GM23248 (cell line): ENCODE measurements at regions not wholly inside any gene's neighbourhood (a gene's known extent, or its start where the extent isn't known, plus 50 kb on each side); places are given as distances from the start of the nearest gene placed in this dataset.

Source experiments
- DNase-seq: peaks from one replicate; pipeline ENCODE4 v3.0.0-alpha.2; 2015
- H2AFZ ChIP-seq: fragments of 200-600 bp; sonication (generic); 2 replicates; pipeline ENCODE4 v1.6.1; 2016; ENCODE audit warnings: antibody characterized with exemption
- H3F3A ChIP-seq: fragments of 200-600 bp; sonication (generic); 2 replicates; pipeline ENCODE4 v1.6.1; 2016; ENCODE audit warnings: mild to moderate bottlenecking, antibody characterized with exemption, mixed run types; ENCODE audit not compliant: insufficient read depth
- H3K27ac ChIP-seq: fragments of 200-600 bp; sonication (generic); 2 replicates; pipeline ENCODE4 v1.5.1; 2016; ENCODE audit warnings: mild to moderate bottlenecking
- H3K27me3 ChIP-seq: fragments of 200-600 bp; sonication (generic); replicated peaks from 2 replicates; pipeline ENCODE4 v1.6.1; 2016; ENCODE audit warnings: mild to moderate bottlenecking; ENCODE audit not compliant: insufficient read depth
- H3K36me3 ChIP-seq: fragments of 200-600 bp; sonication (generic); 2 replicates; pipeline ENCODE4 v1.6.1; 2016; ENCODE audit warnings: low read depth, mild to moderate bottlenecking
- H3K4me1 ChIP-seq: fragments of 200-600 bp; sonication (generic); 2 replicates; pipeline ENCODE4 v1.6.1; 2016; ENCODE audit warnings: mild to moderate bottlenecking; ENCODE audit not compliant: insufficient read depth
- H3K4me2 ChIP-seq: fragments of 200-600 bp; sonication (generic); one replicate; pipeline ENCODE4 v1.6.1; 2016; ENCODE audit warnings: mild to moderate bottlenecking; ENCODE audit not compliant: unreplicated experiment
- H3K4me3 ChIP-seq: fragments of 200-600 bp; sonication (generic); 2 replicates; pipeline ENCODE4 v1.5.1; 2016; ENCODE audit warnings: mild to moderate bottlenecking
- H3K79me2 ChIP-seq: fragments of 200-600 bp; sonication (generic); 2 replicates; pipeline ENCODE4 v1.6.1; 2016; ENCODE audit warnings: mild to moderate bottlenecking; ENCODE audit not compliant: insufficient read depth
- H3K9ac ChIP-seq: fragments of 200-600 bp; sonication (generic); 2 replicates; pipeline ENCODE4 v1.6.1; 2016; ENCODE audit warnings: mild to moderate bottlenecking
- H3K9me2 ChIP-seq: fragments of 200-600 bp; sonication (generic); 2 replicates; pipeline ENCODE4 v1.6.1; 2016; ENCODE audit warnings: mixed run types, mild to moderate bottlenecking, moderate library complexity; ENCODE audit not compliant: insufficient read depth
- H3K9me3 ChIP-seq: fragments of 200-600 bp; sonication (generic); one replicate; pipeline ENCODE4 v1.6.1; 2017; ENCODE audit warnings: low read depth
- H4K20me1 ChIP-seq: fragments of 200-600 bp; sonication (generic); 2 replicates; pipeline ENCODE4 v1.6.0; 2016; ENCODE audit not compliant: insufficient read depth
- EZH2 ChIP-seq: fragments of 200-600 bp; sonication (generic); IDR thresholded peaks from 2 replicates; pipeline ENCODE4 v1.6.1; 2018; ENCODE audit warnings: antibody characterized with exemption, mild to moderate bottlenecking; ENCODE audit not compliant: insufficient read depth, poor library complexity, severe bottlenecking
- EZH2phosphoT487 ChIP-seq: fragments of 200-600 bp; sonication (generic); IDR thresholded peaks from 2 replicates; pipeline ENCODE4 v1.6.1; 2018; ENCODE audit warnings: antibody characterized with exemption, moderate library complexity, mild to moderate bottlenecking, low read depth; ENCODE audit not compliant: insufficient read depth
- WGBS, 2 experiments: methylation state at CpG; one replicate each; pipeline ENCODE4 v1.1.6; 2015 to 2017; ENCODE audit warnings: low lambda C conversion rate in 2 of 2, low coverage in 1 of 2; ENCODE audit errors: missing lambda C conversion rate in 2 of 2; 5-methylcytosine and 5-hydroxymethylcytosine counted together
- in situ Hi-C: fragments of 300-500 bp; cut with MboI; formaldehyde crosslinking; loops from 2 replicates; pipeline ENCODE4 v1.15.0; 2020

- H3K36me3 ChIP-seq: no peaks in the 10 kb centered on the region
- H3K27me3 ChIP-seq: no peaks in the 10 kb centered on the region
- peaks cover 15% of the 10 kb centered on the region for H3K4me1 ChIP-seq
- in situ Hi-C loops: no loop called here
- DNase-seq: peak; percentile 47
- no peaks in the 10 kb centered on the region for H3K9me3 ChIP-seq
- peak overlapping the region; percentile 27 for H3K4me2 ChIP-seq
- H3K4me3 ChIP-seq: no peak overlapping the region
- no peaks in the 10 kb centered on the region for H4K20me1 ChIP-seq
- H3F3A ChIP-seq: peaks cover 13% of the 10 kb centered on the region
- no peak overlapping the region for H3K9ac ChIP-seq
- no peaks in the 10 kb centered on the region for H3K9me2 ChIP-seq
- no peak for TF ChIP-seq EZH2phosphoT487
- TF ChIP-seq EZH2: no peak
- no peaks in the 10 kb centered on the region for H3K79me2 ChIP-seq
- peak overlapping the region; percentile 9 for H3K27ac ChIP-seq
- no peak overlapping the region for H2AFZ ChIP-seq
Observed at GRCh38 chr1:218804014-218804785, 369.5 kb upstream of the LYPLAL1 start.

GRCh38 chr1:218809061-218809460 is 364.6 kb upstream of the LYPLAL1 start:
- H3K27ac ChIP-seq: no peak overlapping the region
- 66 to 67% methylated on average over 3 of the region's 3 CpGs for WGBS, 2 experiments

GRCh38 chr1:218809625-218810024 is 364.1 kb upstream of the LYPLAL1 start:
- H3K9ac ChIP-seq: no peak overlapping the region
- H3K79me2 ChIP-seq: no peaks in the 10 kb centered on the region
- no peaks in the 10 kb centered on the region for H3K9me2 ChIP-seq
- WGBS, 2 experiments: 93 to 95% methylated on average over 1 of the region's 1 CpG
- TF ChIP-seq EZH2phosphoT487 (no peak), EZH2 (no peak)
- peaks cover 2% of the 10 kb centered on the region for H3F3A ChIP-seq
- H3K9me3 ChIP-seq: no peaks in the 10 kb centered on the region
- in situ Hi-C loops: no loop called here
- no peak overlapping the region for H3K4me3 ChIP-seq
- H3K4me1 ChIP-seq: peaks cover 2% of the 10 kb centered on the region
- no peak for DNase-seq
- no peak overlapping the region for H3K4me2 ChIP-seq
- no peaks in the 10 kb centered on the region for H3K36me3 ChIP-seq
- H3K27me3 ChIP-seq: no peaks in the 10 kb centered on the region
- no peaks in the 10 kb centered on the region for H4K20me1 ChIP-seq
- no peak overlapping the region for H3K27ac ChIP-seq
- no peak overlapping the region for H2AFZ ChIP-seq

More at GRCh38 chr1:218809061-218809460, 364.6 kb upstream of the LYPLAL1 start:
- Histone ChIP-seq H3K9me3 (no peaks in the 10 kb centered on the region), H2AFZ (no peak overlapping the region), H3K9ac (no peak overlapping the region), H3K4me2 (no peak overlapping the region), H4K20me1 (no peaks in the 10 kb centered on the region), H3K36me3 (no peaks in the 10 kb centered on the region), H3K4me3 (no peak overlapping the region), H3K79me2 (no peaks in the 10 kb centered on the region), H3K9me2 (no peaks in the 10 kb centered on the region), H3F3A (peaks cover 7% of the 10 kb centered on the region), H3K4me1 (peaks cover 8% of the 10 kb centered on the region), H3K27me3 (no peaks in the 10 kb centered on the region)
- in situ Hi-C loops: no loop called here
- DNase-seq: no peak
- TF ChIP-seq EZH2 (no peak), EZH2phosphoT487 (no peak)

GRCh38 chr1:218810306-218810705 is 363.4 kb upstream of the LYPLAL1 start:
- TF ChIP-seq EZH2 (no peak), EZH2phosphoT487 (no peak)
- peak; percentile 5 for DNase-seq
- H3K9me3 ChIP-seq: no peaks in the 10 kb centered on the region
- H3F3A ChIP-seq: no peaks in the 10 kb centered on the region
- no peaks in the 10 kb centered on the region for H3K4me1 ChIP-seq
- H3K4me3 ChIP-seq: no peak overlapping the region
- H3K9ac ChIP-seq: no peak overlapping the region
- H3K27ac ChIP-seq: no peak overlapping the region
- H2AFZ ChIP-seq: no peak overlapping the region
- no peaks in the 10 kb centered on the region for H3K9me2 ChIP-seq
- in situ Hi-C loops: no loop called here
- H4K20me1 ChIP-seq: no peaks in the 10 kb centered on the region
- H3K27me3 ChIP-seq: no peaks in the 10 kb centered on the region
- H3K4me2 ChIP-seq: no peak overlapping the region
- 51 to 66% methylated on average over 3 of the region's 3 CpGs for WGBS, 2 experiments
- no peaks in the 10 kb centered on the region for H3K36me3 ChIP-seq
- no peaks in the 10 kb centered on the region for H3K79me2 ChIP-seq

GRCh38 chr1:218811497-218811896 is 362.2 kb upstream of the LYPLAL1 start:
- TF ChIP-seq EZH2 (no peak), EZH2phosphoT487 (no peak)
- no peaks in the 10 kb centered on the region for H3K9me3 ChIP-seq
- H3K9ac ChIP-seq: no peak overlapping the region
- H3F3A ChIP-seq: no peaks in the 10 kb centered on the region
- H3K4me2 ChIP-seq: no peak overlapping the region
- no peaks in the 10 kb centered on the region for H4K20me1 ChIP-seq
- no peaks in the 10 kb centered on the region for H3K27me3 ChIP-seq
- H3K4me1 ChIP-seq: no peaks in the 10 kb centered on the region
- 6 to 13% methylated on average over 1 of the region's 1 CpG for WGBS, 2 experiments
- in situ Hi-C loops: no loop called here
- H3K4me3 ChIP-seq: no peak overlapping the region
- no peak overlapping the region for H2AFZ ChIP-seq
- no peak for DNase-seq
- H3K36me3 ChIP-seq: no peaks in the 10 kb centered on the region
- H3K9me2 ChIP-seq: no peaks in the 10 kb centered on the region
- H3K27ac ChIP-seq: no peak overlapping the region
- H3K79me2 ChIP-seq: no peaks in the 10 kb centered on the region
